Activated B cell treated with CpG ODN at 0.5 μM for 24 hours (primary cell): ENCODE measurements at regions not wholly inside any gene's neighbourhood (a gene's known extent, or its start where the extent isn't known, plus 50 kb on each side); places are given as distances from the start of the nearest gene placed in this dataset.

Source experiments
- ATAC-seq: fragments of 200-7000 bp; cut with Tn5 transposase; one replicate; pipeline ENCODE4 v1.10.0; 2021; ENCODE audit warnings: low read depth, mild to moderate bottlenecking, moderate library complexity
- CTCF ChIA-PET: fragments of 350-600 bp; sonication (Branson Sonifier 250); formaldehyde crosslinking; loops from one replicate; lab custom pipeline; 2021; ENCODE audit warnings: antibody characterized with exemption; lab: Charles Lee
- POLR2A ChIA-PET: fragments of 350-600 bp; sonication (Branson Sonifier 250); formaldehyde crosslinking; loops from one replicate; lab custom pipeline; 2021; ENCODE audit warnings: antibody characterized with exemption; lab: Charles Lee
- DNase-seq: peaks from one replicate; pipeline ENCODE4 v3.0.0; 2022
- H3K27ac Mint-ChIP-seq: one replicate; pipeline ENCODE4 v1.8.0; 2020; ENCODE audit warnings: mixed read lengths
- H3K27me3 Mint-ChIP-seq: one replicate; pipeline ENCODE4 v1.8.0; 2021; ENCODE audit warnings: mixed read lengths
- H3K36me3 Mint-ChIP-seq: one replicate; pipeline ENCODE4 v1.8.0; 2021; ENCODE audit warnings: low read depth, mixed read lengths
- H3K4me1 Mint-ChIP-seq: one replicate; pipeline ENCODE4 v1.8.0; 2021; ENCODE audit warnings: mixed read lengths
- H3K4me3 Mint-ChIP-seq: one replicate; pipeline ENCODE4 v1.8.0; 2020; ENCODE audit warnings: mild to moderate bottlenecking, mixed read lengths
- H3K9me3 Mint-ChIP-seq: one replicate; pipeline ENCODE4 v1.8.0; 2020; ENCODE audit warnings: mixed read lengths
- intact Hi-C: fragments of 100-400 bp; cut with micrococcal nuclease; formaldehyde crosslinking; loops from one replicate; pipeline ENCODE4 v1.15.1; 2024
- TF ChIP-seq, protein P1 (sequence below): fragments of 200-600 bp; IDR thresholded peaks from one replicate; pipeline ENCODE4 v1.8.0; 2022; ENCODE audit warnings: antibody characterized with exemption, mild to moderate bottlenecking

DNA sequence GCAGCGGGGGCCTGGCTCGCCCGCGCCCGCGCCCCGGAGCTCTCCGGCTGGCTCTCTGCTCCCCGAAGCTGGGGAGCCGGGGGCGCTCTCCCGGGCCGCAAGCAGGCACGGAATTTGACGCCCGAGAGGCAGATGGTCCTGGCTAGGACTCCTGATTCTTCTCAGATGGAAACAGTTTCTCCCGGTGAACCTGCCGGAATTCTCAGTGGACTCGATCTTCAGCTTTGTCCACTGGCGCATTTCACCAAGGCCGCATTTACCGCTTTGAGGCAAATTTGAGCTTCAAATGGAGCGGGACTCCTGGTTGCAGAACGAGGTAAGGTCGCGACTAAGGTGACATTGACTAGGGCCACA is 305.7 kb upstream of the KCNN2 start:
- Mint-ChIP-seq H3K9me3 (no peaks in the 10 kb centered on the region), H3K27me3 (peaks cover 30% of the 10 kb centered on the region), H3K36me3 (no peaks in the 10 kb centered on the region), H3K4me1 (no peaks in the 10 kb centered on the region), H3K4me3 (no peak overlapping the region), H3K27ac (no peak overlapping the region)
- no peak for DNase-seq
- TF ChIP-seq, protein P1, sequence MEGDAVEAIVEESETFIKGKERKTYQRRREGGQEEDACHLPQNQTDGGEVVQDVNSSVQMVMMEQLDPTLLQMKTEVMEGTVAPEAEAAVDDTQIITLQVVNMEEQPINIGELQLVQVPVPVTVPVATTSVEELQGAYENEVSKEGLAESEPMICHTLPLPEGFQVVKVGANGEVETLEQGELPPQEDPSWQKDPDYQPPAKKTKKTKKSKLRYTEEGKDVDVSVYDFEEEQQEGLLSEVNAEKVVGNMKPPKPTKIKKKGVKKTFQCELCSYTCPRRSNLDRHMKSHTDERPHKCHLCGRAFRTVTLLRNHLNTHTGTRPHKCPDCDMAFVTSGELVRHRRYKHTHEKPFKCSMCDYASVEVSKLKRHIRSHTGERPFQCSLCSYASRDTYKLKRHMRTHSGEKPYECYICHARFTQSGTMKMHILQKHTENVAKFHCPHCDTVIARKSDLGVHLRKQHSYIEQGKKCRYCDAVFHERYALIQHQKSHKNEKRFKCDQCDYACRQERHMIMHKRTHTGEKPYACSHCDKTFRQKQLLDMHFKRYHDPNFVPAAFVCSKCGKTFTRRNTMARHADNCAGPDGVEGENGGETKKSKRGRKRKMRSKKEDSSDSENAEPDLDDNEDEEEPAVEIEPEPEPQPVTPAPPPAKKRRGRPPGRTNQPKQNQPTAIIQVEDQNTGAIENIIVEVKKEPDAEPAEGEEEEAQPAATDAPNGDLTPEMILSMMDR, result no peak
- no peak for ATAC-seq
- intact Hi-C loops, result no loop called here
- POLR2A ChIA-PET, result no interaction called here
- CTCF ChIA-PET, result no interaction called here

- H3K4me1 Mint-ChIP-seq, result no peaks in the 10 kb centered on the region
- TF ChIP-seq, protein P1, result no peak
- ATAC-seq (no peak), DNase-seq (no peak)
- intact Hi-C loops, result no loop called here
- H3K4me3 Mint-ChIP-seq, result no peak overlapping the region
- POLR2A ChIA-PET, result no interaction called here
- H3K9me3 Mint-ChIP-seq, result no peaks in the 10 kb centered on the region
- peaks cover 16% of the 10 kb centered on the region for H3K27me3 Mint-ChIP-seq
- CTCF ChIA-PET, result no interaction called here
- H3K36me3 Mint-ChIP-seq, result no peaks in the 10 kb centered on the region
- H3K27ac Mint-ChIP-seq, result no peak overlapping the region
Observed at GRCh38 chr5:114060866-114061265, 301.0 kb upstream of the KCNN2 start.

DNA sequence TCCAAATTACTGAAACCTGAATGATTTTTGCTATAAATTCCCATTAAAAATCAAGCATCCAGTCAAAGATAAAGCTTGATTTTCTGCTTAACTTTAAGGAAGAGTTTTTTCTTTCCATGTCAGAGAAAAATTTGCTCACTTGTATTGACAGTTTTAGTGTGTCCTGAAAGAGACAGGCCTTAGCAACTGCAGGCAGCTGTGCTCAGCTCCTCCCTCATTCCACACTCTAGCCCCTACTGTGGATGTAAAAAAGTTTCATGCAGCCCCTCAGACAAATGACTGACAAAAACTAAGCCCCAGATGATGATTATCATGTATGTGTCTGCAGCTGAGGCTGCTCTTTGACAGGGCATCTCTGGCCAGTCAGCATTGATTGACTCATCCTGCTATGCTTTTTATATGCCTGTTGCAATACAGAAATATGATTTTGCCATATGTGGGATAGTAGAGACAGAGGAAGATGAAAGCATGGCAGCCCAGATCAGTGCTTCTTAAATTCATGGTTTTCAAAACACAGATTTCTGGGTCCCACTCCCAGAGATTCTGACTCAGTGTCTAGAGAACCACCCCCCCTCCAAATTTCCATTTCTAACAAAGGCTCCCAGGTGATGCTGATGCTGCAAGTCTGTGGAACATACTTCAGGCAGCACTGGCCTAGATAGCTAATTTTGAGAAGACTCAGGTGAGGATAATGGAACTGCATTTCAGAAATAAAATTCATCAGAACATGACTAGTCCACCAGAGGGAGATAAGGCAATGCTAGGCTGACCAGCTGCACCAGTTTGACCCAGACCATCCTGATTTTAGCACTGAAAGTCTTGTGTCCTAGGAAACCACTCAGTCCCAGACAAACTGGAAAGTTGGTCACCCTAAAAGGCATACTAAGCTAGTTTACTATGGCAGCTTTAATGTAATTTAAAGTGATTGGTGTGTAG is 298.7 kb upstream of the KCNN2 start:
- H3K4me3 Mint-ChIP-seq, result no peak overlapping the region
- intact Hi-C loops, result no loop called here
- H3K9me3 Mint-ChIP-seq, result no peaks in the 10 kb centered on the region
- H3K27ac Mint-ChIP-seq, result no peak overlapping the region
- ChIA-PET POLR2A (no interaction called here), CTCF (no interaction called here)
- ATAC-seq, result no peak
- DNase-seq, result no peak
- peaks cover 4% of the 10 kb centered on the region for H3K27me3 Mint-ChIP-seq
- TF ChIP-seq, protein P1, result no peak
- H3K4me1 Mint-ChIP-seq, result no peaks in the 10 kb centered on the region
- H3K36me3 Mint-ChIP-seq, result no peaks in the 10 kb centered on the region

DNA sequence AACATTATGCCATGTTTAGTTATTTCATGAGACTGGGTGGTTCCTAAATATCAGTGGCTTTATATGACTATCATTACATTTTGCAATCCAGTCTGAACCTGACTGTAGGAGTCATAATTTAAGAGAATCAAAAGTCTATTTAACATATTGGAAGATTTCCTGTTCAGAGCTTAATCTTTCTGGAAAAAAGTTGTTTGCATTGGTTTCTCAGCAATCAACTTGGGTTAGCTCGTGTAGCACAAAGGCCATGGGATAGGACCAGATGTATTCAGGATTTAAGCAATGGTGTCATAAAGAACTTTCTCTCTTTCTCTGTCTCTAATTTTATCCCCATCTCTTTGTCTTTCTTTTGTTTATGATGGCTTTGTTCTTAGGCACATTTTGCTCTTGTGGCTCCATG is 296.0 kb upstream of the KCNN2 start:
- POLR2A ChIA-PET, result no interaction called here
- H3K27ac Mint-ChIP-seq, result no peak overlapping the region
- no peaks in the 10 kb centered on the region for H3K36me3 Mint-ChIP-seq
- intact Hi-C loops, result no loop called here
- no peak overlapping the region for H3K4me3 Mint-ChIP-seq
- H3K27me3 Mint-ChIP-seq, result no peaks in the 10 kb centered on the region
- CTCF ChIA-PET, result no interaction called here
- ATAC-seq, result no peak
- TF ChIP-seq, protein P1, result no peak
- H3K4me1 Mint-ChIP-seq, result no peaks in the 10 kb centered on the region
- H3K9me3 Mint-ChIP-seq, result no peaks in the 10 kb centered on the region
- no peak for DNase-seq

DNA sequence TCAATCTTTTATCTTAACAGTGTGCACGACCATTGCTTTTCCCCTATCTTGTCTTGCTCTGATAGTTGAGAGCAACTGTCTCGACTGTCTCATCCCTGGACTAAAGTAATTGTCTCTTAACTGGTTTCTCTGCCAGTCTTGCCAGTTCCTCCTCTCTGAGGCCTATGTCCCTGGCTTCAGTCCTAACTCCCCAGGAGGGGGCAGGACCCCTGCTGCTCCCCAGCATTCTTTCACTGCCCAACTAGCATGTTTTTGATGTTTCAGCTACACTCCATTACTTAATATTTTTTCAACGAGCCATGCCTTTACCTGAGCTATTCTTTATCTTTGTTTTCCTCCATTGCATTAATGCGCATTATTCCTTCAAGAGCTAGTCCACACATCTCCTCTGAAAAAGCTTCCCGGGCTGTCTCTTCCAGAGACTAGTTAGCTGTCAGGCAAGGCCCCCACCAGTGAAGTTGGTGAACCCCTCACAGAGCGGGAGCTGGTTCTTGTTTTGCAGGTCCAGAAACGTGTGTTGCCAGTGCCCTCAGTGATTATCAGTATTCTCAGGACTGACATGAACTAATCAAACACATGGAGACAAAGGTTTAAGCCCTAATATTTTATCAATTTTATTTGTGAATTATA is 291.7 kb upstream of the KCNN2 start:
- Mint-ChIP-seq H3K27ac (no peak overlapping the region), H3K4me1 (no peaks in the 10 kb centered on the region), H3K4me3 (no peak overlapping the region), H3K9me3 (no peaks in the 10 kb centered on the region), H3K36me3 (no peaks in the 10 kb centered on the region), H3K27me3 (no peaks in the 10 kb centered on the region)
- intact Hi-C loops, result no loop called here
- ChIA-PET POLR2A (no interaction called here), CTCF (no interaction called here)
- TF ChIP-seq, protein P1, result no peak
- ATAC-seq, result no peak
- no peak for DNase-seq
